IPS-15b (cell line): ENCODE measurements at regions not wholly inside any gene's neighbourhood (a gene's known extent, or its start where the extent isn't known, plus 50 kb on each side); places are given as distances from the start of the nearest gene placed in this dataset.
"Not testable (repeated sequence)": the region's sequence is repeated elsewhere in the genome, so short reads cannot be mapped to it uniquely, and the experiment has no call there.

Experiments used
- H3K27me3 ChIP-seq: one replicate; pipeline ENCODE4 v1.6.1; 2013; ENCODE audit warnings: low read length; ENCODE audit not compliant: control insufficient read depth, insufficient read depth
- H3K36me3 ChIP-seq: one replicate; pipeline ENCODE4 v1.6.1; 2013; ENCODE audit warnings: low read length; ENCODE audit not compliant: control insufficient read depth, insufficient read depth
- H3K4me1 ChIP-seq: one replicate; pipeline ENCODE4 v1.6.1; 2013; ENCODE audit warnings: mild to moderate bottlenecking, low read length; ENCODE audit not compliant: control insufficient read depth, insufficient read depth
- H3K4me3 ChIP-seq: one replicate; pipeline ENCODE4 v1.5.1; 2013; ENCODE audit warnings: low read depth, low read length
- H3K9ac ChIP-seq: one replicate; pipeline ENCODE4 v1.6.1; 2013; ENCODE audit warnings: low read depth, mild to moderate bottlenecking, low read length
- H3K9me3 ChIP-seq: one replicate; pipeline ENCODE4 v1.6.1; 2013; ENCODE audit warnings: mild to moderate bottlenecking, low read length; ENCODE audit not compliant: control insufficient read depth, insufficient read depth

DNA sequence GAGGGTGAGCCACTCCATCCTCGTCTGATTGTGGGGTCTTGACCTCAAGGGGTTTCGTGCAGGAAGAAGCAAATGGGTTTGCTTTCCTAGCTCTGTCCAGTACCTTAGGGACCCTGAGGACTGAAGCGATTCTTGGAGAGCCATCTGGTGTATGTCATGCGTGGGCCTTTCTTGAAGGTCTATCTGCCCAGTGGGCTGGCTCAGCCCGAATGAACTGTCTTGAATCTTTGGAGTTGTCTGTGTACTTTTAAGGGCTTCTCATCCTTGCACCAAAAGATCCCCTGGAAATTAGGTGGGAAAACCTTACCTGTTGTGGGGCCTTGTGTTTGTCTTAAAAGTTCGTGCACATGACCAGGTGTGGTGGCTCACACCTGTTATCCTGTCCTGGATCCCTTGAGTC, 135.4 kb upstream of the ERV3-1 start:
- not testable (repeated sequence) for H3K9me3 ChIP-seq, H3K9ac ChIP-seq

DNA sequence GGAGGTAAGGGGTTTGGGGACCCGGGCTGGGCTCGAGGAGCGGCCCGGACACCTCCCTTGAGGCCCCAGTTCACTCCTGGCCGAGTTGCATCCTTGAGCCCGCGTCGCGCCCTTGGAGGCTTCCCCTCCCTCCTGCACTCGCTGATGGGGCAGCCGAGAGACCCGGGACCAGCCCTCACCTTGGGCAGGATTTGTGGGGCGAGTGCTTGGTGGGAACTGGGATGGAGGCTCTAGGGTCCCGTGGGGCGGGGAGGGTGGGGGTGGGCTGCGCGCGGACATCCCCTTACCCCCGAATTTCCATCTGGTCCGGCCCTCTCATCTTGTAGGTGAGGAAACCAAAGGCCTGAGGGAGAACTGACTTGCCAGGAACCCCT, 134.9 kb upstream of the ERV3-1 start:
- H3K27me3 ChIP-seq, H3K9ac ChIP-seq, H3K36me3 ChIP-seq, H3K4me1 ChIP-seq, H3K9me3 ChIP-seq: not testable (repeated sequence)
- peak overlapping the region; percentile 26 for H3K4me3 ChIP-seq

More for the DNA sequence above, 135.4 kb upstream of the ERV3-1 start:
- H3K4me3 ChIP-seq, H3K4me1 ChIP-seq, H3K27me3 ChIP-seq, H3K36me3 ChIP-seq: not testable (repeated sequence)

DNA sequence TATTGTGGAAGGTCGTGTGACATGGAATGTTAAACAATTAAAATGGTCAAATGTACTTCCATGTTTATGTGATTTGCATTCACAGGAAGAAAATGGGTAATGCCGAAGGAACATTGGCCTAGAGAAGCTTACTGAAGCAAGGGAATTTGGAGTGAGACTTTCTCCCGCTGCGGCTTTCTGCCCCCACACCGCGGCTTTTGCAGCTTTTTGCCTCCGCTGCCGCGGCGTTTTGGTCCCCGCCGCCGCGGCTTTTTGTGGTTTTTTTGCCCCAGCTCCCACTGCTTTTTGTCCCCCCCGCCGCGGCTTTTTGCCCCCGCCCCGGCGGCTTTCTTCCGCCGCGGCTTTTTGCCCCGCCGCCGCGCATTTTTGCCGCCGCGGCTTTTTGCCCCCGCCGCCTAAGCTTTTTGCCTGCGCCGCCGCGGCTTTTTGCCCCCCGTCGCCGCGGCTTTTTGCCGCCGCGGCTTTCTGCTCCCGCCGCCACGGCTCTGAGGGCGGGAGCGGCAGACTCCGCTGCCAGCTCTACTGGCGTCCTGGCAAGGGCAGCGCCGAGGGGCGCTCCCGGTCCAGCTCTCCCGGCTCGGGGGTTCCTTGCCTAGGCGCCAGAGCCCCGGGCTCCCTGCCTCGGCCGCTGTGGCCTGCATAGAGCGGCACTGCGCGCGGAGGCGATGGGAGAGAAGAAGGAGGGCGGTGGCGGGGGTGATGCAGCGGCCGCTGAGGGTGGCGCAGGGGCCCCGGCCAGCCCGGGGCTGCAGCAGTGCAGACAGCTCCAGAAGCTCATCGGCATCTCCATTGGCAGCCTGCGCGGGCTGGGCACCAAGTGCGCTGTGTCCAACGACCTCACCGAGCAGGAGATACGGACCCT, 134.3 kb upstream of the ERV3-1 start:
- H3K9me3 ChIP-seq, H3K27me3 ChIP-seq, H3K4me1 ChIP-seq, H3K9ac ChIP-seq, H3K36me3 ChIP-seq: not testable (repeated sequence)
- peak overlapping the region; percentile 26 for H3K4me3 ChIP-seq

DNA sequence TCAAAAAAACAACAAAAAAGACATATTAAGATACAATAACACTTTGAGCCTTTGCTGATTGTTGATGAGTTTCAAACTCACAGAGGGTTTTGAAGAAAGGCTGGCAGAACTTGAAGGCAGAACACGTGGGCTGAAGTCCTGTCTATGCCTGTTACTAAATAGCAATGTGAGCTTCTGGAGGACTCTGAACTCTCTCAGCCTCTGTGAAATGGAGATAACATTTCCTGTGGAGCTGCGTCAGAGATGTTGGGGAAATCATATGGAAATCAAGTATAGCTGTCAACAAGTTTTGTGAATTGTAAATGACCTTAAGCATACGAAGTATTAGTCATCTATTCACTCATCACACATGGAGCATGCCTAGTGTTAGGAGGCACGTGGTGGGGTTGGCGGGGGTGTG, 130.4 kb upstream of the ERV3-1 start:
- not testable (repeated sequence) for H3K9ac ChIP-seq, H3K9me3 ChIP-seq, H3K4me1 ChIP-seq, H3K27me3 ChIP-seq, H3K4me3 ChIP-seq, H3K36me3 ChIP-seq

DNA sequence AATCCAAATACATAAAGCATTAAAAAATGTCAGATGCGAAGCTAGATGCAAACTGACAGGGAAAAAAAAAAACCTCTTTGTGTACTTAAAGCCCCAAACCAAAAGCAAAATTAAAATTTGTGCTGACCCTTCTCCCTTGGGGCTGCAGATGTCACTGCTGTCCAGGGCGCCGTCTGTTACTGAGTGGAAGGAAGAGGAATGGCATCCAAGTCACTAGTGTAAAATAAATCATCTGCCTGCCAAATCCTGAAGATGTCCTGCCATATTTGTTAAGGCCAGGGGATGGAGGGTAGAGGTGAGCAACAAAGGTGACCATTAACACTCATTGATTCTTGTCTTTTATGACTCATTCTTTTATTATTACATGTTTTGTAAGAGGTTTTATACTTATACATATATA, 126.6 kb upstream of the ERV3-1 start:
- H3K9me3 ChIP-seq = not testable (repeated sequence)

DNA sequence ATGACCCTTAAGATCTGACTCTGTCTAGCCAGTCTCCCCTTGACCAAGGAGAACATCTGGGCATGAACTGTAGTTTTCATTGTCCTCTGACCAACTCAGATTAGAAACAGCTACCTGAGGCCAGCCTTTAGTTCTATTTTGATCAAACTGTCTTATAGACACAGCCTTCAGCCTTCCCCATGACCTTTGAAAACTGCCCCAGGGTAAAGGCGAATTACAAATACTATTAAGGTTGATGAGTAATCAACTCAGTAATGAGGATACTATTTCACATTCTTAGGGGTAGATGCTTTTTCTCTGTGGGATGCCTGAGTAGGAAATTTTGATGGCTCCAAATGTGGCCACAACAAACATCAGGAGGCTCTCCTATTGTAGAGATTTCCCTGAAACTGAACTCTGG, 125.8 kb upstream of the ERV3-1 start:
- not testable (repeated sequence) for H3K27me3 ChIP-seq, H3K9ac ChIP-seq, H3K36me3 ChIP-seq, H3K4me3 ChIP-seq, H3K4me1 ChIP-seq, H3K9me3 ChIP-seq

More for the DNA sequence above, 126.6 kb upstream of the ERV3-1 start:
- H3K9ac ChIP-seq, H3K4me1 ChIP-seq, H3K36me3 ChIP-seq, H3K27me3 ChIP-seq, H3K4me3 ChIP-seq: not testable (repeated sequence)

DNA sequence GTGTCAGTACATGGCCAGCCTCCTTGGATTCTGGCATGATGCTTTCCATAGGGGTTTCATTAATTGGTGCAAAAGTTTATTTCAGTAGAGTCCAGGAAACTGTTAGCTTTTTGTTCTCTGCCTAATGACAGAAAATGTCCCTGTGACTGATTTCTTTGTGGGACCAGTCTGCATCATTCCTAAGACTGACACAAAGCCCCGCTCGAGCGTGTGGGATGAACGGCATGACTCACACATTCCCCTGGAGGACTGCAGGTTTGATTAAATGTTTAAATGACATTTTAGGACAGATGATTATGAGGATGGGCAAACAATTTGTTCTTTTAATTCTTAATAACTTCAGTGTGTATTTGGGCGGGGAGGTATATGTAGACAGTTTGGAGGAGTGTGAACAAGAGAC, 120.9 kb upstream of the ERV3-1 start:
- H3K9me3 ChIP-seq, H3K27me3 ChIP-seq, H3K9ac ChIP-seq, H3K4me3 ChIP-seq, H3K36me3 ChIP-seq, H3K4me1 ChIP-seq: not testable (repeated sequence)

DNA sequence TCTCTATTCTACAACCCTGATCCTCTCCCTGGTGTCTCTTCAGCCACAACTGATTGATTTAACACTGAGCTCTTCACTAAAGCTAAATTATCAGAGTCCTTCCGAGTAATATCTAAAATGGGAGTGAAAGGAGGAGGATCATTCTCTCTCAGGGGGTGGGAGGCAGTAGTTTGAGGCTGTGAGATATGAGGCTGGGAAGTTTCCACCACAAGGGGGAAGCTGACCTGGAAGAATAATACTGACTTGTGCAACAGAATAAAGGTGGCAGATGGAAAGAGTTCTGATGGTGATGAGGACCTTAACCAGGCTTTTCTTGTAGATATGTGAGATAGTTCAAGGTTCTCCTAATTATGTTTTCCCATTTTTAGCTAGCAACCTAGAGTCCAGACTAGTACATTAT, 118.1 kb upstream of the ERV3-1 start:
- H3K36me3 ChIP-seq, H3K4me3 ChIP-seq, H3K27me3 ChIP-seq, H3K4me1 ChIP-seq, H3K9ac ChIP-seq, H3K9me3 ChIP-seq: not testable (repeated sequence)

DNA sequence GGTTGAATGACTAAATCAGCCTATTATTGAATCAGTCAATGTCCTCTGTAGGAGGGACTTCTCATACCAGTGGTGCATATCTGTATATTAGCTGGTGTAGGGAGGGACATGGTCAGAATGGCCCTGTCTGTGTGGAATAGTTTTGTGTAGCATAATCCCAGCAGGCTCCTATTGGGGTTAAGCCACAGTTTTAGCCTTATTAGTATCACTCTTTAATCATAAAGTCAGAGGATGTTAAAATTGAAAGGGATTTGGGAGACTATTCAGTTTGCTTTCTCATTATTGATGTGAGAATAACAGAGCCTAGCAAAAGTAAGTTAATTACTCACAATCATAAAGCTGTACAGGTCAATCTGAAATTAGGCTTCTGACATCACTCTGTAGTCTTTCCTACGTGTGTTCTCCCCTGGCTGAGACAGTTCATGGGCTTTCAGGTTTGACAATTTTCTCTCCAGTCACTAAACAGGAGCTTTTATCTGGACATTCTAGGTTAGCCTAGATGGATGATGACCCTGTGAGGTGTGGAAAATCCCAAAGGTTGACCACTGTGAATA, 99.2 kb upstream of the ERV3-1 start:
- not testable (repeated sequence) for H3K4me3 ChIP-seq, H3K36me3 ChIP-seq, H3K9me3 ChIP-seq, H3K9ac ChIP-seq, H3K27me3 ChIP-seq, H3K4me1 ChIP-seq

DNA sequence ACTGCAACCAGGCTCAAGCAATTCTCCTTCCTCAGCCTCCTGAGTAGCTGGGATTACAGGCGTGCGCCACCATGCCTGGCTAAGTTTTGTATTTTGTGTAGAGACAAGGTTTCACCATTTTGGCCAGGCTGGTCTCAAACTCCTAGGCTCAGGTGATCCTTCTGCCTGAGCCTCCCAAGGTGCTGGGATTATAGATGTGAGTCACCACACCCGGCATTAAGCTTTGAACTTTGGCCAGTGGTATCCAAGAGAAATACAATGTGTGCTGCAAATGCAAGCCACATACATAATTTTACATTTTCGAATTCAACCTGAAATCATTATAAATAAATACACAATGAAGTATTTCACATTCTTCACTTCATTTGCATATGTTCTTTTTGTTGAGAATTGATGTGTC, 94.0 kb upstream of the ERV3-1 start:
- H3K4me3 ChIP-seq, H3K27me3 ChIP-seq, H3K4me1 ChIP-seq, H3K36me3 ChIP-seq, H3K9ac ChIP-seq, H3K9me3 ChIP-seq: not testable (repeated sequence)

DNA sequence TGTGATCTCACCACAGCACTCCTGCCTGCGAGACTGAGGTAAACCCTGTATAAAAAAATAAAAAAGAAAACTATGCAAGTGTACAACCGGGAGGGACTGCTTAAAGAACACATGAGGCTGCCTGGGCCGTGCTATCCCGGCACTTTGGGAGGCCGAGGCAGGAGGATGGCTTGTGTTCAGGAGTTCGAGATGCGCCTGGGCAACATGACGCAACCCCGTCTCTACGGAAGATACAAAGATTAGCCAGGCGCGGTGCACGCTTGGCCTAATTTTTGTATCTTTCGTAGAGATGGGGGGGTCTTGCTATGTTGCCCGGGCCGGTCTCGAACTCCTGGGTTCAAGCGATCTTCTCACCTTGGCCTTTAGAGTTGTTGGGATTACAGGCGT, 75.2 kb upstream of the ERV3-1 start:
- H3K4me3 ChIP-seq, H3K27me3 ChIP-seq, H3K4me1 ChIP-seq, H3K9me3 ChIP-seq, H3K36me3 ChIP-seq, H3K9ac ChIP-seq: not testable (repeated sequence)

DNA sequence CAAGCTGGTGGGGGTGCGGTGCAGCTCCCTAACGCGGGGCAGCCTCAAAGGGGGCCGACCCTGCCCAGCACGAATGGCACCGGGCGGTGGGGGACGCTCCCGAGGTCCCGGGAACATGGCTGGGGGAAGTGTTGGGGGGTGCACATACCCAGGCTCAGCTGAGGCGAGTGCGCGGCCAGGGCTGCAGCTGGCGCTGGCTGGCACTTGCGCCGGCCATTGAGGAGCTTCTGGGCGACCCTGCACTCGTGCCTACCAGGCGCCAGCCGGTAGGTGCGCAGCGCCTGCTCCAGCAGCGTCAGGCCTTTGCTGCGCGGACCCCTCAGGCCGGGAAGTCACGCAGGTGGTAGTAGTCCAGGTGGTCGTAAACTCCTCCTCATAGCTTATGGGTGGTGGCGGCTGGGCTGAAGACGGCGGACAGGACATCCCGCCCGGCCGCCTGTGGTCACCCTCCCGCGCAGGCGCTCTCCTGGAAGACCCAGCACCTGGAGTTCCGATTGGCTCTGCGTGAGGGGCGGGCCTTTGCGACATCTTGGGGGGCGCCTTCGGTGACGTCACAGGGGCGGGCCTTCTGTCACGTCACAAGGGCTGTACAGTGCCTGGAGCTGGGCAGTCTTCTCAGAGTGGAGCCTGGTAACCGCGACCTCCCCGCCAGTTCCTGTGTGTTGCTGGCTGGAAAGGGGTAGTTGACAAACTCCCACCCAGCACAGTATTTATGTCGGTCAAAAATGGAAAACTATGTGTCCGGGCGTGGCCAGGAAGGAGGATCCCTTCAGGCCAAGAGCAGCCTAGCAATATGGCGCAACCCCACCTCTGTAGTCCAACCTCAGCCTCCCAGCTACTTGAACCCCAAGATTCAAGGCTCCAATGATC, 74.5 kb upstream of the ERV3-1 start:
- H3K9me3 ChIP-seq, H3K4me1 ChIP-seq, H3K36me3 ChIP-seq, H3K27me3 ChIP-seq: not testable (repeated sequence)
- Histone ChIP-seq H3K4me3 (peak overlapping the region; percentile 70), H3K9ac (peak overlapping the region; percentile 60)
